Peyer's patch (tissue), 4 donors: ENCODE measurements at regions not wholly inside any gene's neighbourhood (a gene's known extent, or its start where the extent isn't known, plus 50 kb on each side); places are given as distances from the start of the nearest gene placed in this dataset.

Experiments
- POLR2A ChIP-seq, 2 donors: fragments of 450-650 bp; IDR thresholded peaks; one replicate each; pipeline ENCODE4 v1.5.1; 2017; ENCODE audit warnings: antibody characterized with exemption in 2 of 2, mild to moderate bottlenecking in 2 of 2, moderate library complexity in 2 of 2
- TF ChIP-seq, protein P1 (sequence below), 6 experiments: fragments of 450-650 bp in 4 of 6; fragments of 200-600 bp in 2 of 6; sonication (generic) in 1 of 6; IDR thresholded peaks; one replicate each; pipeline ENCODE4 v1.5.1; 2017 to 2019; ENCODE audit warnings: antibody characterized with exemption in 6 of 6, mild to moderate bottlenecking in 3 of 6, moderate library complexity in 1 of 6

GRCh38 chr5:58224661-58225060 is 235.2 kb downstream of the PLK2 start:
- TF ChIP-seq, protein P1, sequence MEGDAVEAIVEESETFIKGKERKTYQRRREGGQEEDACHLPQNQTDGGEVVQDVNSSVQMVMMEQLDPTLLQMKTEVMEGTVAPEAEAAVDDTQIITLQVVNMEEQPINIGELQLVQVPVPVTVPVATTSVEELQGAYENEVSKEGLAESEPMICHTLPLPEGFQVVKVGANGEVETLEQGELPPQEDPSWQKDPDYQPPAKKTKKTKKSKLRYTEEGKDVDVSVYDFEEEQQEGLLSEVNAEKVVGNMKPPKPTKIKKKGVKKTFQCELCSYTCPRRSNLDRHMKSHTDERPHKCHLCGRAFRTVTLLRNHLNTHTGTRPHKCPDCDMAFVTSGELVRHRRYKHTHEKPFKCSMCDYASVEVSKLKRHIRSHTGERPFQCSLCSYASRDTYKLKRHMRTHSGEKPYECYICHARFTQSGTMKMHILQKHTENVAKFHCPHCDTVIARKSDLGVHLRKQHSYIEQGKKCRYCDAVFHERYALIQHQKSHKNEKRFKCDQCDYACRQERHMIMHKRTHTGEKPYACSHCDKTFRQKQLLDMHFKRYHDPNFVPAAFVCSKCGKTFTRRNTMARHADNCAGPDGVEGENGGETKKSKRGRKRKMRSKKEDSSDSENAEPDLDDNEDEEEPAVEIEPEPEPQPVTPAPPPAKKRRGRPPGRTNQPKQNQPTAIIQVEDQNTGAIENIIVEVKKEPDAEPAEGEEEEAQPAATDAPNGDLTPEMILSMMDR (IDR thresholded peaks at IDR 0.05), result no peak
- no peak for TF ChIP-seq POLR2A (IDR thresholded peaks at IDR 0.05)
